NCI-H2227 (cell line): ENCODE measurements at regions not wholly inside any gene's neighbourhood (a gene's known extent, or its start where the extent isn't known, plus 50 kb on each side); places are given as distances from the start of the nearest gene placed in this dataset.
A peak's percentile ranks its signal among the peaks of the same experiment; 100 is the strongest.

ENCODE experiments used
- DNase-seq: peaks from one replicate; lab custom pipeline; 2025; ENCODE audit not compliant: unreplicated experiment; lab: John Stamatoyannopoulos, UW

- DNase-seq: no peak
These were observed 56.0 kb upstream of the CTXND1 start for GRCh38 chr15:80308002-80308401.

DNA sequence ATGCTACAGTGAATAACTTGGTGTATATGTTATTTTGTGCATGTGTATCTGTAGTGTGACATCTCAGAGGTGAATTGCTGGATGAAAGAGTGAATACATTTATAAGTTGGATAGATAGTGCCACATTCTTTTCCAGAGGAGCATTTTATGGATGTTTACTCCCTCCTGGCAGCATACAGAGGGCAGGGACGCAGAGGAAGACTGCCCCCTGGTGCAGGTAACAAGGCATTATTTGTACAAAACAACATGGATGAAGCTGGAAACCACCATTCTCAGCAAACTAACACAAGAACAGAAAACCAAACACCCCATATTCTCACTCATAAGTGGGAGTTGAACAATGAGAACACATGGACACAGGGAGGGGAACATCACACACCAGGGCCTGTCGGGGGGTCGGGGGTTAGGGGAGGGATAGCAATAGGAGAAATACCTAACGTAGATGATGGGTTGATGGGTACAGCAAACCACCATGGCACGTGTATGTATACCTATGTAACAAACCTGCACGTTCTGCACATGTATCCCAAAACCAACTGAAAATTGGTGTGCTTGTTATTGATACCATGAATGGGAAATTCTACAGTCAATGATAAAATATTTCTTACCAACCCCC is 57.9 kb upstream of the CTXND1 start:
- DNase-seq: peak; percentile 2

DNA sequence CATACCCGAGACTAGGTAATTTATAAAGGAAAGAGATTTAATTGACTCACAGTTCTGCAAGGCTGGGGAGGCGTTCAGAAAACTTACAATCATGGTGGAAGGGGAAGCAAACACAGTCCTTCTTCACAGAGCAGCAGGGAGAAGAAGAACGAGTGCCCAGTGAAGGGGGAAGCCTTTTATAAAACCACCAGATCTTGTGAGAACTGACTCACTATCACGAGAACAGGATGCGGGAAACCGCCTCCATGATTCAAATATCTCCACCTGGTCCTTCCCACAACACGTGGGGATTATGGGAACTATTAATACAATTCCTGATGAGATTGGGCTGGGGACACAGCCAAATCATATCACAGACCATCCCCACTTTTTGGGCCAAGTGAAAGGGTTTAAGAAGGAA is 58.8 kb upstream of the CTXND1 start:
- DNase-seq: no peak

DNA sequence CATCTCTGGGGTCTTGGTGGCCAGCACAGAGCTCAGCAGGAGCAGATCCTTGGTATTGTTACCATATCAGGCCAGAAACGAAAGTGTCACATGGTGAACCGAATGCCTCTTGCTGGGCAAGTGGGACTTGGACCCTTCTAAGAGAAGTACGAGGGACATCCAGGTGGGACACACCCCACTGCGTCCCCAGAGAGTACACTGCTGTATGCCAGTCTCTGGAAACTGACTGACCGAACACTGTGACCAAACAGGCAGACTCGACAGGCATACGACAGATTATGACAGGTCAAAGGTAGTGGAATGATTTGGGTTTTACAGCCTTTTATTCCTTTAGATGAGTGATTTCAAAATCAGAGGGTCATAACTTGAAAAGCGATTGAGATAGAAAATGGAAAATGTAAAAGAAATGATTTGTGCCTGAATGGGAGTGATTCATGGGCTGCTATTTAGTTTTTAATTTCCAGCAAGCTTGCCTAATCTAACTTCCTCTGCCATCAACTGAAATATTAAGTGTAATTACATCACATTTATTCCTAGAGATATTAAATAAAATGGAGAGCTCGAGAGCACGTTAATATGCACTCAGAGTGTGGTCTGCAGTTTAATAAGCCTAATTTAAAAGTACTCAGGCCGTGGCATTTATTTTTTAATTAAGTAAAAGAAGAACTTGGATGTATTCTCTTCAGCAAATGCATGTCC is 63.4 kb upstream of the CTXND1 start:
- DNase-seq: no peak

DNA sequence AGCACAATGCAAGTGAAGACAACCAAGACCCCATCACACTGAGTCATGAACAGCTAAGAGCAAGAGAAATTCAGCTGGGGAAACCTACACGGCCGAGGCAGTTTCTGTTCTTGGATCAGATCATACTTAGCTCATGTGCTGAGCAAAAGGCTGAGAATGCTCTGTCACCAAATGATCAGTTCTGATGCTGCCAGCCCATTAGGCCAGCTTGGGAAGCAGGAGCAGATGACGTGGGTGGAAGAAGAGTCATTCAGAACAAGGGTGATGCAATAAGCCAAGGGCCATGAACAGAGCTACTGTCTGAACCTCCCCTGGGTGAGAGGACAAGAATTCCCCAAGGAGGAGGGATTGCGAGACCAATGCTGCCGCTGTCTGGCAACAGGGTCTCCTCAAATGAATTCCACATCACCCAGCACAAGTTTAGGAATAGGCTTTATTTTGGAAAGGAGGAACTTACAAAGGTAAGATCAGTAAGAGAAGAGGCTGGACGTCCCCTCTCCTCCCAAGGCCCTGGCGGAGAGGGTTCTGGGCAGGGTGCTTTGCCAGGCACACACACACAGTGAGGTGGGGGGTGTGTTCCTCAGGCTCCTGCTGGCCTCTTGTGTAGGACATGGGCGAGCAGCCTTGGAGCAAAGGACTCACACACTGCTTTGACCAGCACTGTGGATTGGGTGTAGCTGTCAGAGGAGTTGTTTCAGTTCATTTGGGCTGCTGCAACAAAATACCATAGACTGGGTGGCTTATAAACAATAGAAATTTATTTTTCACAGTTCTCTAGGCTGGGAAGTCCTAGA is 65.6 kb upstream of the CTXND1 start:
- DNase-seq: no peak

GRCh38 chr15:80321853-80322252 is 69.8 kb upstream of the CTXND1 start:
- no peak for DNase-seq

DNA sequence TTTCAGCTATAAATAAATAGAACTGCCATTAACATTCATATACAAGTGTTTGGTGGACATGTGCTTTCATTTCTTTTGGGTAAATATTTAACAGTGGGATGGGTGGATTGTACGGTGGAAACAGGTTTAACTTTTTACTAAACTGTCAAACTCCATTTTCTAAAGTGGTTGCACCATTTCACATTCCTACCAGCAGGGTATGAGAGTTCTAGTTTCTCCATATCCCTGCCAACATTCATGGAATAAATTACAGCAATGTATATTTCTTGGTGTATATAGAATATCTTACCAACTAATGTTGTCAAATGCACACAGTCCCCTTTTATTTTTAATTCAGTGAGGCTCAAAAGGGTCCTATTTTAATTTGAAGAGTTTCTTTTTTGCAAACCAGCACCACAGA is 71.3 kb upstream of the CTXND1 start:
- DNase-seq: no peak

GRCh38 chr15:80324545-80325080 is 72.6 kb upstream of the CTXND1 start:
- no peak for DNase-seq

GRCh38 chr15:80325206-80325605 is 73.2 kb upstream of the CTXND1 start:
- no peak for DNase-seq

GRCh38 chr15:80326270-80326669 is 74.3 kb upstream of the CTXND1 start:
- no peak for DNase-seq

DNA sequence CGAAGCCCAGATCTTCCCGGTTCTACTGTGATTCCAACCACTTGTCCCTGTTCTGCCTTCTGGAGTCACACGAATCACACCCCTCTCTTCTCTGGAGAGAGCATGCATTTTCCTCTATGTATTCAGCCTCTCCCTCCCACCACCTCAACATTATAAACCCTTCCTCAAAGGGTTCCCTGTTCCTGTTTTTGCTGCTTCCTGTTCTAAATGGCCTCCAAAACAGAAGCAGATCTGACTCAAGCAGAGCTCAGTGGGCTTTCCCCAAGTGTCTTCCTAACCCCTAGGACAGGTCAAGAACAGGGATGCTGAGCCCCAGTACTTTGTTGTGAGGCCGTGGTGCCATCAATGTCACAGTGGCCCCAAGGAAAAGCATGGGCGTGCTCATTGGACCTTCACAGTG is 75.7 kb upstream of the ARNT2 start:
- DNase-seq: no peak

DNA sequence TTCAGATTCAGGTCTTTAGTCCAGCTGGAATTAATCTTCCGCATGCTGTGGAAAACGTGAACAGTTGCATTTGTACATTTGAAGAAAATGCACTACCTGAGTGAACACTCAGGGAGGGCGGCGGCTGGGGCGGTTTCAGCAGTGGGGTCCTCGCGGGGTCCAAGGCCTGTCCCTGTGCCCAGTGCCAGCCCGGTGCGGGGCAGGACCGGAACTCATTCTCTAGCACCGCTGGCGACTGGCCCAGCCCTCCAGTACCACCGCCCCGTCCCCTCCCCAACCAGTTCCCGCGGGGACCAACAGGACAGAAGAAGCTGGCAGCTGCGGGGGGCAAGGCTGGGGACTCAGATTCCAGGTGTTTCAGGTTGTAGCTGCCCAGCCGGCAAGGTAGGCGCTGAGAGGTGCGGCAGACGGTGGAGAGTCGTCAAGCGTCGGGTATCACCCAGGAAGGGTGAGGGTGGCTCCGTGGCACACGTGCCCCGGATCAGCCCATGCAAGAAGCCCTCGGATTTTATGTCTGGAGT is 72.2 kb upstream of the ARNT2 start:
- no peak for DNase-seq

GRCh38 chr15:80333261-80333660 is 70.9 kb upstream of the ARNT2 start:
- no peak for DNase-seq

- DNase-seq: no peak
These were observed 69.7 kb upstream of the ARNT2 start for GRCh38 chr15:80334521-80334920.

DNA sequence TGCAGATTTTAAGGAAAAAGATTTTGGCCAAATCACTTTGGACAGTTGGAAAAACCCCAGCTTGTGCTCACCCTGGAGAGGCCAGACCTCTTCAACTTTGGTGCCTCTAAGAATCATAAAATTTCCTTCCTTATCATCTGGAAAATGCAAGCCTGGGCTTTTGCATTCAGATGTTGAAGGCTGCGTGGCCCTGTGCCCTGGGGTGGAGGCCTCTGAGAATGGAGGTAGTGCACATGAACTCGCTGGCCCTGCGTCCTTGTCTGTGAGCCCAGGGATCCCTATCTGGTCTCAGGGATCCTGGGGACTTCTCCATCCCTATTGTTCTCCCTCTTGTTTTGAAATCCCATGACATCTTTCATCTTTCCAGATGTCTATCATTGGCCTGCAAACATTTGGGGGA is 64.6 kb upstream of the ARNT2 start:
- no peak for DNase-seq

- no peak for DNase-seq
These were observed 62.0 kb upstream of the ARNT2 start for GRCh38 chr15:80342148-80342547.

DNA sequence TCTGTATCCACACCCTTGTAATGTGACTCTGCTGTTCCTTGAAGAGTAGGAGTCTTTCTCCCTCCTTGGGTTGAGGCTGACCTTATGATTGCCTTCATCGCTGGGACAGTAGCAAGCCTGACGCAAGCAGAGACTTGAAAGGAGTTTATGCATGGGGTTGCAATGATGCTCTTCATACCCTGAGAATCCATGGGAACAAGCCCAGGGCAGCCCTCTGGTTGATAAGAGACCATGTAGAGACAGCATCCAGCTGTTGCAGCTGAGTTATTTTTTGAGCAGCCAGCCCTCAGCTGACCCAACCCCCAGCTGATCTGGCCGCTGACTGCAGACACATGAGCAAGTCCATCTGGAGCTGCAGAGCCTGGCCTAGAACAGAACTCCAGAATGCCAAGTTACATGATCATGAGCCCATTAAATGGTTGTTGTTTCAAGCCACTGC is 60.6 kb upstream of the ARNT2 start:
- DNase-seq: no peak

GRCh38 chr15:80350941-80351610 is 53.1 kb upstream of the ARNT2 start:
- DNase-seq: no peak
